ENCODE measurements at regions not wholly inside any gene's neighbourhood (a gene's known extent, or its start where the extent isn't known, plus 50 kb on each side); places are given as distances from the start of the nearest gene placed in this dataset.

DNA sequence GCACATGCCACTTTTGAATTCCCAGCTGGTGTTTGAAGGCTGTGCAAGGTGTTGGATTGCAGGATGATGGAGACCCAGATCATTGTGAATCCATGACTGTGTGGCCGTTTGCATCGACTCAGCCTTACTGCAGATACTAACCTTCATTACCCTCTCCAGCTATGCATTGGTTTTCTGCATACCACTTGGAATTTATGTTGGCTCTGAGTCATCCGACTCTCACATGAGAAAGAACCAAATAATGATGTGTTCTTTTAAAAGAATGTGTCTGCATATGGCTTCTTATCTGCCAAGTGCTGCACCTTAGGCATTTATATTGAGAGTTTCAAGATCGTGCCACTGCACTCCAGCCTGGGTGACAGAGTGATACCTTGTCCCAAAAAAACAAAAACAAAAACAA lies 106.7 kb upstream of the PRKX start:
- TF ChIP-seq, protein P1, sequence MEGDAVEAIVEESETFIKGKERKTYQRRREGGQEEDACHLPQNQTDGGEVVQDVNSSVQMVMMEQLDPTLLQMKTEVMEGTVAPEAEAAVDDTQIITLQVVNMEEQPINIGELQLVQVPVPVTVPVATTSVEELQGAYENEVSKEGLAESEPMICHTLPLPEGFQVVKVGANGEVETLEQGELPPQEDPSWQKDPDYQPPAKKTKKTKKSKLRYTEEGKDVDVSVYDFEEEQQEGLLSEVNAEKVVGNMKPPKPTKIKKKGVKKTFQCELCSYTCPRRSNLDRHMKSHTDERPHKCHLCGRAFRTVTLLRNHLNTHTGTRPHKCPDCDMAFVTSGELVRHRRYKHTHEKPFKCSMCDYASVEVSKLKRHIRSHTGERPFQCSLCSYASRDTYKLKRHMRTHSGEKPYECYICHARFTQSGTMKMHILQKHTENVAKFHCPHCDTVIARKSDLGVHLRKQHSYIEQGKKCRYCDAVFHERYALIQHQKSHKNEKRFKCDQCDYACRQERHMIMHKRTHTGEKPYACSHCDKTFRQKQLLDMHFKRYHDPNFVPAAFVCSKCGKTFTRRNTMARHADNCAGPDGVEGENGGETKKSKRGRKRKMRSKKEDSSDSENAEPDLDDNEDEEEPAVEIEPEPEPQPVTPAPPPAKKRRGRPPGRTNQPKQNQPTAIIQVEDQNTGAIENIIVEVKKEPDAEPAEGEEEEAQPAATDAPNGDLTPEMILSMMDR (conservative IDR thresholded peaks at IDR 0.05; ENCODE audit: low read length): no peak
- TF ChIP-seq EZH2phosphoT487 (IDR thresholded peaks at IDR 0.05; ENCODE audit: borderline replicate concordance): no peak

All from Loucy (cell line).